ENCODE measurements at regions not wholly inside any gene's neighbourhood (a gene's known extent, or its start where the extent isn't known, plus 50 kb on each side); places are given as distances from the start of the nearest gene placed in this dataset.

- no peak for TF ChIP-seq CTCF (IDR thresholded peaks at IDR 0.05)
- no peak for TF ChIP-seq ZFX (IDR thresholded peaks at IDR 0.05; ENCODE audit: borderline replicate concordance)
These were observed 200.0 kb upstream of the UBE2E2 start for GRCh38 chr3:23002836-23003732.

All from 22Rv1 (cell line).